BJ (cell line): ENCODE measurements at regions not wholly inside any gene's neighbourhood (a gene's known extent, or its start where the extent isn't known, plus 50 kb on each side); places are given as distances from the start of the nearest gene placed in this dataset.

ENCODE experiments used
- CTCF ChIA-PET: fragments of 350-600 bp; formaldehyde crosslinking; extraction: SDS; loops from one replicate; lab custom pipeline; 2021; ENCODE audit warnings: antibody characterized with exemption, inconsistent platforms; lab: Yijun Ruan, JAX
- POLR2A ChIA-PET: fragments of 300-600 bp; sonication (Branson Sonifier 250); formaldehyde crosslinking; extraction: SDS; loops from one replicate; lab custom pipeline; 2021; ENCODE audit warnings: antibody characterized with exemption; lab: Charles Lee
- DNase-seq: peaks from one replicate; pipeline ENCODE4 v3.0.0-alpha.2; 2011; ENCODE audit warnings: low read depth
- H3K27me3 ChIP-seq: 2 replicates; pipeline ENCODE4 v1.6.0; 2011; ENCODE audit warnings: low read length; ENCODE audit not compliant: control insufficient read depth, insufficient read depth
- H3K36me3 ChIP-seq: 2 replicates; pipeline ENCODE4 v1.5.1; 2011; ENCODE audit warnings: low read length; ENCODE audit not compliant: control insufficient read depth, insufficient read depth
- H3K4me3 ChIP-seq: 2 replicates; pipeline ENCODE4 v1.5.1; 2011; ENCODE audit warnings: low read depth, mild to moderate bottlenecking, control low read depth, low read length
- TF ChIP-seq, protein P1 (sequence below): IDR thresholded peaks from 2 replicates; pipeline ENCODE4 v1.5.1; 2011; ENCODE audit warnings: low read depth, mild to moderate bottlenecking, control low read depth, inconsistent platforms, low read length, moderate library complexity; ENCODE audit not compliant: insufficient read depth

DNA sequence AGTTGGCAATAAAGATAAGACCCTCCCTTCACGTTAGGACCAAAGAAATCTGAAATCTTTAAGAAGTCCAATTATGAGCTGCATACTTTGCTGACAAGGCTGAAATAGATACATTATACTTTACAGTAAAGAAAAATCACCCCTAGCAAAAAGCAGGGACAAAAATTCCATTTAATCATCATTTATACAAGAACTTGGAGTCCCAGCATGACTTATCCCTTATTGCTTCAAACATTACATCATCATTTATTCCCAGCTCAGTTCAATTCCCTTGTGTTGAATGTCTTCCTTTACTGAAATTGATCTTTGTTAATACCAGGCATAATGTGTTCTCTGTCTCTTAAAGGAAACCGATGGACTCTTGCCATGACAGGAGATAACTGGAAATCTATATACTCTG, 449.6 kb upstream of the CCDC196 start:
- Histone ChIP-seq H3K4me3 (no peak overlapping the region), H3K36me3 (no peaks in the 10 kb centered on the region), H3K27me3 (no peaks in the 10 kb centered on the region)
- ChIA-PET CTCF (no interaction called here), POLR2A (no interaction called here)
- DNase-seq, result no peak
- TF ChIP-seq, protein P1, sequence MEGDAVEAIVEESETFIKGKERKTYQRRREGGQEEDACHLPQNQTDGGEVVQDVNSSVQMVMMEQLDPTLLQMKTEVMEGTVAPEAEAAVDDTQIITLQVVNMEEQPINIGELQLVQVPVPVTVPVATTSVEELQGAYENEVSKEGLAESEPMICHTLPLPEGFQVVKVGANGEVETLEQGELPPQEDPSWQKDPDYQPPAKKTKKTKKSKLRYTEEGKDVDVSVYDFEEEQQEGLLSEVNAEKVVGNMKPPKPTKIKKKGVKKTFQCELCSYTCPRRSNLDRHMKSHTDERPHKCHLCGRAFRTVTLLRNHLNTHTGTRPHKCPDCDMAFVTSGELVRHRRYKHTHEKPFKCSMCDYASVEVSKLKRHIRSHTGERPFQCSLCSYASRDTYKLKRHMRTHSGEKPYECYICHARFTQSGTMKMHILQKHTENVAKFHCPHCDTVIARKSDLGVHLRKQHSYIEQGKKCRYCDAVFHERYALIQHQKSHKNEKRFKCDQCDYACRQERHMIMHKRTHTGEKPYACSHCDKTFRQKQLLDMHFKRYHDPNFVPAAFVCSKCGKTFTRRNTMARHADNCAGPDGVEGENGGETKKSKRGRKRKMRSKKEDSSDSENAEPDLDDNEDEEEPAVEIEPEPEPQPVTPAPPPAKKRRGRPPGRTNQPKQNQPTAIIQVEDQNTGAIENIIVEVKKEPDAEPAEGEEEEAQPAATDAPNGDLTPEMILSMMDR, result no peak

DNA sequence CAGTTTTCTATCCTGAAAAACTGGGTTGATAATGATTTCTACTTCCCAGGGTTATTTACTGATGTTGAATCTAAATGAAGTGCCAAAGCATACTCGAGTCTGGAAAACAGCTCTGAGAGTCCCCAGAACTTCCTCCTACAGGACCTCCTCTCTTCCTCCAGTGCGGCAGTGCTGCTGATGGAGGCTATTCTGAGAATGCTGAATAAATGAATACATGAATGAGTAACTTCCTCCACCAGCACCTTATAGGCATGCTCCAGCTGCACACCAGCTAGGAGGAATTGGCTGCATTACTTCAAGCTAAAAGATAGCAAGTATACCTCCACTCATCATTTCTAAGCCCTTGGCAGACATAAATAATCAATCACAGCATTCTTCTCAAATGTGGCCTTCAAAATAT, 448.8 kb upstream of the CCDC196 start:
- ChIA-PET CTCF (no interaction called here), POLR2A (no interaction called here)
- H3K4me3 ChIP-seq, result no peak overlapping the region
- no peaks in the 10 kb centered on the region for H3K27me3 ChIP-seq
- no peaks in the 10 kb centered on the region for H3K36me3 ChIP-seq
- no peak for DNase-seq
- TF ChIP-seq, protein P1, result no peak

DNA sequence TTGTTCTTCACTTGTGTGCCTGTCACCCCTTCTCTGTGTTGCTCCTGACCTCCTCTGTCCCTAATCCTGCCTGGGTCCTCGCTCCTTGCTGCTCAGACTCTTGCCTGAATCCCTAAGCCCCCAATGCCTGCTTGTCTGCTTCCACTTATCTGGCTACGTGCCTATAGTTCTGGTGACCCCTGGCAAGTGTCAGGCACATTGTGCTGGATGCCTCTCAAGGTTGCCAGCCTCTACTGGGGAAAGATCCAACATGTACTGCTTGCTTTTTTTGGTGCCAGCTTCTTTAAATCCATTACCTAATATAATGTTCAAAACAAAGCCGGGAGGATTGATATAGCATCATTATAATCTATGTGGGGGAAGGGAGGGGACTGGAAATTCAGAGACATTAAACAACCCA, 448.0 kb upstream of the CCDC196 start:
- ChIA-PET CTCF (no interaction called here), POLR2A (no interaction called here)
- Histone ChIP-seq H3K27me3 (no peaks in the 10 kb centered on the region), H3K4me3 (no peak overlapping the region), H3K36me3 (no peaks in the 10 kb centered on the region)
- no peak for DNase-seq
- TF ChIP-seq, protein P1, result no peak

DNA sequence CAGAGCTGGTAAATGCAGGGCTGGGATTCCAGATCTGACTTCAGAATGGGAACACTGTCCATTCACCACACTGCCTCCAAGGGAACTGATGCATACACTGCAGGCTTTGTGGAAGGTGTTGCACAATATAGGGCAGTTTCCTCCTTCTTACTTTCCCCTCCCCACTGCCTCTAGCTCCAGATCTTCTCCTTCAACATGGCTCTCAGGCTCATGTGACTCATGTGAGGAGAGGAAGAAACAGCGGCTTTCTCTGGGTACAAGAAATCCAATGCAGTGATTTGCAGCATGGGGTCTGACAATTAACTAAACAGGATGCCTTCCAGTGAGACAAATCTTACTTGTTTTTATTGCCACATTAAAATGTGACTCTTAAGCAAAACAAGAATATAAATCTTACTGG, 447.6 kb upstream of the CCDC196 start:
- TF ChIP-seq, protein P1, result no peak
- H3K36me3 ChIP-seq, result no peaks in the 10 kb centered on the region
- ChIA-PET CTCF (no interaction called here), POLR2A (no interaction called here)
- H3K4me3 ChIP-seq, result no peak overlapping the region
- H3K27me3 ChIP-seq, result no peaks in the 10 kb centered on the region
- DNase-seq, result no peak

DNA sequence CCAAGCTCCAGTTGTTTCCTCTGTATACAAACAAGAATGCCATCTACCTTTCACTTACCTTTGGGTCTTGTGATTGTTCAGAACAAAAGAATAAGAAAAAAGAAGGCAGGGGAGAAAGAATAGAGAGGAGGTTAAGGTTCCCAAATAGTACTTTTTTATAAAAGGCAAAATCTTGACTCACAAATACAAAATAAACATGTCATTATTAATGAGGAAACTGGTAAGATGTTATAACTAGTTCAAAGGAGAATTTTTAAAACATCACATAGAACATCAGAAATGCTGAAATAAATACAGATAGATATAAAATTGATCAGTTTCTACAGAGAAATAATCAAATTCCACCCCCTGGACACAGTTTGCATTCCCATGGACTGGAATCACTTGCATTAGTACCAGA, 446.7 kb upstream of the CCDC196 start:
- Histone ChIP-seq H3K27me3 (no peaks in the 10 kb centered on the region), H3K4me3 (no peak overlapping the region), H3K36me3 (no peaks in the 10 kb centered on the region)
- ChIA-PET POLR2A (no interaction called here), CTCF (no interaction called here)
- no peak for DNase-seq
- TF ChIP-seq, protein P1, result no peak
